SHP77 (cell line): ENCODE measurements at regions not wholly inside any gene's neighbourhood (a gene's known extent, or its start where the extent isn't known, plus 50 kb on each side); places are given as distances from the start of the nearest gene placed in this dataset.
A peak's percentile ranks its signal among the peaks of the same experiment; 100 is the strongest.
"Not testable (repeated sequence)": the region's sequence is repeated elsewhere in the genome, so short reads cannot be mapped to it uniquely, and the experiment has no call there.

ENCODE experiments used
- DNase-seq, 2 experiments: peaks; one replicate each; lab custom pipeline; 2025; lab: John Stamatoyannopoulos, UW

DNA sequence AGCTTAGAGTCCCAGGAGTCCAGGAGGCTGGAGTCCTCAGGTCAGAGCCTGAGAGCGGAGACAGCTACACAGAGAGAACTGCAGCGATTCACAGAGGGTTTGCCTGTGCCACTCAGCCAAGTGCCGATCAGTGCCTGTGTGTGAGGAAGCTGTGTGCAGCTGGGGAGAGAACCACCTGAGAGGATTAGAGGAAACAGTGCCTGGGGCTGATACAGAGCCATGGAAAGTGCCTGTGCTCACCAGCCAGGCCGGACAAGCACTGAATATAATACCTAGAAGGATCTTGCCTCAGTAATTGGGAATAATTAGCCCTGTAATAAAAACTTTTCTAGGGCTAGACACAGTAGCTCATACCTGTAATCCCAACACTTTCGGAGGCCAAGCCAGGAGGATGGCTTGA lies 134.7 kb downstream of the ARHGAP11B start:
- DNase-seq, result not testable (repeated sequence)

DNA sequence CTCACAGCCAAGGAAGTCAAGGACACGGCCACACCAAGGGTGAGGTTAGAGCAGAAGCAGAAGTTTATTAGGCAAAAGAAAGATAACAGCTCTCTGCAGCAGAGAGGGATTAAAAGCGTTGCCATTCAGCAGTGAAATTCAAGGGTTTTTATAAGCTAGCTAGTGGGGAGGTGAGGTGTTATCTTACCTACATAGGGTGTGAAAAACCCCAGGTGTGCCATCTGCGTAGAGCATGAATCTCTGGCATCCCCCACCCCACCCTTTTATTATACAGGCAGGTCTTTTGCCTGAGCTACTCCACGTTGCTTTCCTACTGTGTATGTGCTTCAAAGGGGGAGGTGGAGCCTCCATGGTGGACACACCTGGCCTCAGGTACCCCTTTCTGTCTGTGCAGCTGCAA lies 135.4 kb downstream of the ARHGAP11B start:
- not testable (repeated sequence) for DNase-seq

DNA sequence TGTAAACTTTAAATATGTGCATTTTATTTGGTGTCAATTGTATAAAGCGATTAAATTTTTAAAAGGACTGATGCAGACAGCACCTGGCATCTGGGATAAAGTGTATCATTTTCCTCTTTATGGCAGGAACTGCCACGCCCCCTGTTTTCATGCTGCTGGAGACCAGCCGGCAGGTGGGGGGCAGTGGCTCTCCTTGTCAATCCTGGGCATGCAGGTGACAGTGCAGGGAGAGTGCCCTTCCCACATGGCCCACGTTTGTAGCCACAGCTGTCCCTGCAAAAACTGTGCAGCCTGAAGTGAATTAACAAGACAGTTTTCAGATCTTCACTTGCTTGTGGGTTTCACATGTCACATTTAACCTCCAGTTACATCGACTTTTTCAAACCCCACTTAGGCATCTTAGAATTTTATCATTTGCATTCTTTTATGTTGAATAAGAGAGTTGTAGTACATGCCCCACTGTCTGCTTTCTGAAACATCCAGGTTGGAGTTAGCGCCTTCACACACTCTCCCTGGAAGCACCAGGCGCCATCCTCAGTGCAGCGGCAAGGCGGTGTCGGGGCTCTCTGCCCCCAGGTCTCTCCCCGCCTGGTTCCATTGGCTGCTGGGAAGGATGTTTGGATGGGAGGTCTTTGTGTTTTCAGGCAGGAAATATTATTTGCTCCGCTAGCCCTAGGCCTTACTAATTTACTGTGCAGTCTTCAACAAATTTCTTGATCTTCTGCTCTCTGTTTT lies 134.2 kb upstream of the FAN1 start:
- peak; percentile 17 to 57 for DNase-seq

DNA sequence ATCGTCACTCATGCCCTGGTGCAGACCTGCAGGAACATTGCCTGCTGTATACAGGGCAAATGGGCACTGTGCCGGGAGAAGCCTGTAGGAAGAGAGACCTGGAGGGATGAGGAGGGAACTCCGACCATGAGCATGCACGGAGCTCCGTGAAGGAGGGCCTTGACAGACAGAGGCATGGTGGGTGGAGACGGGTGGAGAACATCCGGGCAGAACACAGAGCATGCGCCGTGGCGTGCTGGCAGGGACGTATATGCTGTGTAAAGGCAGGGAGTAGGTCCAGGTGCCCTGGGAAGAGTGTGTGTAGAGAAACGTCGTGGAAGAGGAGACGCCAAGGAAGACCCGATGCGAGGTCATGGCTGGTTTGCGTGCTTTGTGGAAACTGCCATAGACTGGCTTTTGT lies 133.0 kb upstream of the FAN1 start:
- DNase-seq, result no peak

DNA sequence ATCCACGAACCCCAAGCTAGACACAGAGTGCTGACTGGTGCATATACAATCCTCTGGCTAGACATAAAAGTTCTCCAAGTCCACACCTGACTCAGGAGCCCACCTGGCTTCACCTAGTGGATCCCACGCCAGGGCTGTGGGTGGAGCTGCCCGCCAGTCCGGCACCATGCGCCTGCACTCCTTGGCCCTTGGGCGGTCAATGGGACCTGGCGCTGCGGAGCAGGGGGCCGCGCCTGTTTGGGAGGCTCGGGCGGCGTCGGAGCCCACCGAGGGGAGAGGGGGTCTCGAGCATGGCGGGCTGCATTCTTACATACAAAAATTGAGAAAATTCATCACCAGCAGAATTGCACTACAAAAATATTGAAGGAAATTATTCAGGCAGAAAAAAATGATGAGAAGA lies 120.7 kb upstream of the FAN1 start:
- DNase-seq, result no peak

DNA sequence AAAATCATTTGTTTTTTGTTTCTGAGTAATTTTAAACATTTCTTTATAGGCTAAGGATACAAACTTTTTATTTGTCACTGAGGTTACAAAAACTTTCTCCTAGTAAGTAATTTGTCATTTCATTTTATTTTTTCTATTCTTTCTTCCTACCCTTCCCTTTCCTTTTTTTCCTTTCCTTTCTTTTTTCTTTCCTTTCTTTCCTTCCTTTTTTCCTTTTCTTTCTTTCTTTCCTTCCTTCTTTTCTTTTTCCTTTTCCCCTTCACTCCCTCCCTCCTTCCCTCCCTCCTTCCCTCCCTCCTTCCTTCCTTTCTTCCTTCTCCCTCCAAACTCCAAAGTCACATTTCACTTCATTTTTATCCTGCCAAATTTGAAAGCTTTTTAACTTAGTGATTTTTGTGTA lies 115.1 kb upstream of the FAN1 start:
- DNase-seq, result no peak

DNA sequence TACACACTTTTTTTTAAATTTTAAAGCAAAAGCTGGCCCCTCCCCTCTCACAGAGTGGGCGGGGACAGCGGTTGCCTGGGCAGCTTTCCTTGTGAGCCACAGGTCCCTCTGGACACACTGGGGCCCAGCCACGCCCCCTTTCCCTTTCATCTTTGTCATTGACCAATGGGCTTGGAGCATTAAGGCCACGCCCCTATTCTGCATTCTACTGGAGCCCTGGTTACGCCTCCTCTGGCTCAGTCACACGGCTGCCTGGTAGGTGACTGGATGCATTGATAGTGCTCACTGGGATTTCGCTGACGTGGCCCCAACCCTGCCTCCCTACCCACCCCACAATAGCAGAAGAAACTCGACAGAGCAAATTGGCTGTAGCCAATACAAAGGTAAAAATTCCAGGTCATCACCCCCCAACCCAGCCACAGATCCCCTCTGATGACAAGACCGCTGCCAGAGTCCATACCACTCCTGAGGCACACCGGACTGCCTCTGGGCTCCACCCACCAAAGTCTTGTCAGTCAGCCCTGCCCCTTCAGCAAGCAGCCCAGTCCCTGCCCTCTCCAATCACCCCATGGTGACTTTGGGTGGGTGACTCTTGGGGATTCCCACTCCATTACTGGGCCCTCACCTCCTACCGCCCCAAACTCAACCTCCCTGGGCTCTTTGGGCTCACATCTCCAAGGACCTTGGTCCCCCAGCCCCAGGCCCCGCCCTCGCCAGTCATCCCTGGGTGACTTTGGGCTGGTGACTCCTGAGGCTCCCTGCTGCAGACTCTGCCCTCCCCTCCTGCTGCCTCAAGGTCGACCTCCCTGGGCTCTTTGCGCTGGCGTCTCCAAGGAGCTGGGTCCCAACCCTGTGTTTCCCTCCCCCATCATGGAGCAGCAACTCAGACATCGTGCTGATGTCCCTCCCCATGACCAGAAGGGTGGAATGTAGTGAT lies 112.2 kb upstream of the FAN1 start:
- DNase-seq, result no peak

DNA sequence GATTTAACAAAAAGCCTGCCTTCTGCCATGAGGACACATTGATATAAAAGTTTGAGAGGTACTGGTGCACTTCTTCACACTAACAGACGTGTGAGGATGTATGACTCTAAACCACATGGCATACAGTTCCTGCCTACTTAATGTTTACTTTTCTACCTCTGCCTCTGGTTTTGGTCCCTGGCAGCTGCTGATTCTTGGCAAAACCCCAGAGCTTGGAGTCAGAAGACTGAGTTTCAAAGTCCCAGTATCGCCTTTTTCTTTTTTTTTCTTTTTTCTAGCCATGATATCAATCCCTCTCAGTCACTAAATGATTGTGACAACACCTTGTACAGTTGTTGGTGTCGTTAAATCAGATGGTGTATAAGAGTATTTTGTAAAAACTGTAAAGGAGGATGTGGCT lies 110.9 kb upstream of the FAN1 start:
- DNase-seq, result peak in 1 of 2 experiments; percentile 11

DNA sequence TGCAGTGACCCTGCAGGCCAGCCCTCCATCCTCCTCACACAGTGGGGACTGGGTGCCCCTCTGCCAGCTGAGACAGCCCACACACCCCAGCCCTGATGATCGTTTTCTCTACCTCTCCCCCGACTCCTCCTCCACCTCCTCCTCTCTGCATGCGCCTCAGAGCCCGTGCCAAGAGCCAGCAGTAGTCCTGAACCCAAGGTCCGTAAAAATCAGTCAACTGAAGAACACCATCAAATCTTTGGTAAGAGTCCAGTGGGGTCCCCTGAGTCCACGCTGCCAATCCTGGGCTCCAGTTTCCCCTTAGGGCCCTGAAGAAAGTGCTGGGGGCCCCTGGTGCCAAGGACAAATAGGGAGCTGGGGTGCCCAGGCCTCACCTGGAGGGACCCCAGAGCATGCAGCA lies 109.3 kb upstream of the FAN1 start:
- no peak for DNase-seq

DNA sequence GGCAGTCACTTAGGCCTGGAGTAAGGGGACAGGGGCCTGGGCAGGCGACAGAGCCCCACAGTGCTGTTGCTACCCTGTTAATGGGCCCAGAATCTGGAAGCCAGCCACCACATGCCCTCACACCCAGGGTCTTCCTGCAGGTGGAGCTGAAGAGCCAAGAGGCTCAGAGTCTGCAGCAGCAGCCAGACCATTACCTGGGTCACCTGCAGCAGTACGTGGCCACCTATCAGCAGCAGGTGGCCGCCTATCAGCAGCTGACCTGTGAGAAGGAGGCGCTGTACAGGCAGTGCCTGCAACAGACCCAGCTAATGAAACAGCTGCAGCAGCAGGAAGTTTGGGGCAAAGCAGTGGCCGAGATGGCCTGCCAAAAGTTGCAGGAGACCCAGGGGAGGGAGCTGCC lies 104.2 kb upstream of the FAN1 start:
- DNase-seq, result not testable (repeated sequence)

DNA sequence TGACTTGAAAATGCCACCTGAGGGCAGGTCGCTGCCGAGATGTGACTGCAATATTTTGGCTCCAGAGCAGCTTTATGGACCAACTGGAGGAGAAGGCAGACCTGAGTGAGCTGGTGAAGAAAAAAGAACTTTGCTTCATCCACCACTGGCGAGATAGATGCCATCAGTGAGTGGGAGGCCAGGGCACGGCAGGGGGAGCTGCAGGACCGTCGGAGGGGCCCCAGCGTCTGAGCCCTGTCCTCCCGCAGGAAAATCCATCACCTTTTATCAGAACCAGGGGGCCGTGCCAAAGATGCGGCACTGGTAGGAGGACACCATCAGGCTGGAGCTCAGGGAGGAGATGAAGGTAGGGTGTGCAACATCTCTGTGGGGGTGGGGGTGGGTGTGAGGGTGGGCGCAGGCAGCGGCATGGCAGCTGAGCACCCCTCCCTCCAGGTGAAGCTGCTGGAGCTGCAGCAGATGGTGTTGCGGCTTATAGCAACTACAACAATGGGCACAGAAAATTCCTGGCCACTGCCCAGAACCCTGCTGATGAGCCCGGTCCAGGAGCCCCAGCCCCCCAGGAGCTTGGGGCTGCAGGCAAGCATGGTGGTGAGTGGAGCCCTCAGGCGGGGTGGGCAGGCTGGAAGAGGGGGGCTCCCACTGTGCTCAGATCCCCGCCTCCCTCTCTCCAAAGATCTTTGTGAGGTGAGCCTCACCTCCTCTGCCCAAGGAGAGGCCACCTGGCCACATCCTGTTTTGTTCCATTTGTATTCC lies 102.4 kb upstream of the FAN1 start:
- peak in 1 of 2 experiments; percentile 7 for DNase-seq

DNA sequence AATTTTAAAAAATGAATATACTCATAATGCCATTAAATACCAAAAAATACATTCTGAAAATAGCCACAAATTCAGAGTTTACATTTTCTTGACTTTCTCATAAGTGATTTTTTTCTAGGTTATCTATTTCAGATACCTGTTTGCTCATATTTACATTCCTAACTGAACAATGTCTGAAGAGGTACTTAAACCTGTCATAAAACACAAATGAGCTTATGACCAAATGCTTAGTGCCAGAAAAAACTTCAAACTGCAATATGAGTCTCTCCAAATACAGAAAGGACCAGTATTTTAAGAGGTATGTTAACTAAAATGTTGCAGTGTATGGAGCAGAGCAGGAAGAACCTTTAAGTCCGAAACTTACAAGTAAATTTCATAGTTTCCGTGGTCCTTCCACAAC lies 101.7 kb upstream of the FAN1 start:
- peak in 1 of 2 experiments; percentile 15 for DNase-seq

DNA sequence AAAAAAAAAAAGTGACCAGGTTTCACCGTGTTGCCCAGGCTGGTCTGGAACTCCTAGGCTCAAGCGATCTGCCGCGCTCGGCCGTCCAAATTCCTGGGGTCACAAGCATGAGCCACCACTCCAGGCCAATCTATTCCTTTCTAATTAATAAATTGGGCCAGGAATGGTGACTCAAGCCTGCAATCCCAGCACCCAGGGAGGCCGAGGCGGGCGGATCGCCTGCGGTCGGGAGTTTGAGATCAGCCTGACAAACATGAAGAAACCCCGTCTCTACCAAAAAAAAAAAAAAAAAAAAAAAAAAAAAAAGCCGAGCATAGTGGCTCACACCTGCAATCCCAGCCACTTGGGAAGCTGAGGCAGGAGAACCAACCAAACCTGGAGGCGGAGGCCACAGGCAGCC lies 100.0 kb upstream of the FAN1 start:
- not testable (repeated sequence) for DNase-seq

DNA sequence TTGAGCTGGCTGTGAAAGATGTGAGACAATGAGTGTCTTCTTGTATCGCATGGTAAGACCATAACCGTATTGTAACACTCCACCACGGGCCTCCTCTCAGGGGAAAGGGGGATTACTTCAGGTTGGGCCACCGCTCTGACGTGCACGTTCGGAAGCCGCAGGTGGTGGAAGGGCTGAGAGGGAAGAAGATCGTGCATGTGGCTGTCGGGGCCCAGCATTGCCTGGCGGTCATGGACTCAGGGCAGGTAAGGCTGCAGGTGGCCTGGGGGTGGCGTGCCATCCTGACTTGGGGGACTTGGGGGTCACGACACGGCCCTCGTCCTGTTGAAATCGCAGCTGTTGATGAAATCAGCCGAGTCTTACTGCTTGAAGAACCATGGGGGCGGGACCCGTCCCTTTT lies 87.3 kb upstream of the FAN1 start:
- DNase-seq, result no peak

DNA sequence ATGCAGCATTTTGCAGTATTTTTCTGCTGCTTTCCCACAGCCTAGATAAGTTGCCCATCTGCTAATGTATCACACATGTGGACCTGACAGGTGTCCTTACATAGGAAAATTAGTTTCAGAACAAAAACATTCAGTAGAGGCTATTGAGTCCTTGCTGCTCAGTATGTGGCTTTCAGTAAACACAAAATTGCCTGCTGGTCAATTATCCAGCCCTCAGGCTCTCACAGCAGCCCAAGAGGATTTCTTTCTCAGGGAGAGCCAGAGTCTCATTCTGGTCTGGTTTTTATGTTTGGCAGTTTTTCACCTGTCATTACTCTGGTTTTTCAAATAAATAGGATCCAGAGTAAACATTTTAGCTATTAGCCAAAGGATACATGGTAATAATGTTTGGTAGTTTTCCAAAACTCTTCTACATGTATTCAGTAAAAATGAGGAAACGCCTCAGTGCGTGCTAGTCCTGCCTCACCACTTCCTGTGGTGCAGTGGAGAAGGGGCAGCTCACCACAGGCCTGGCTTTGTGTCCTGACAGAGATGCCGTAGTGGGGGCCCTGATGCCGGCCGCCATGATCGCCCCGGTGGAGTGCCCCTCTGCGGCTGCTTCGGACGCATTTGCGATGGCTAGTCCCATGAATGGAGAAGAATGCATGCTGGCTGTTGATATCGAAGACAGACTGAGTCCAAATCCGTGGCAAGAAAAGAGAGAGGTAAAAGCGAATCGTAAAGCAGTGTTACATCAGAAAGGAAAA lies 80.5 kb upstream of the FAN1 start:
- DNase-seq, result peak; percentile 59 to 60

DNA sequence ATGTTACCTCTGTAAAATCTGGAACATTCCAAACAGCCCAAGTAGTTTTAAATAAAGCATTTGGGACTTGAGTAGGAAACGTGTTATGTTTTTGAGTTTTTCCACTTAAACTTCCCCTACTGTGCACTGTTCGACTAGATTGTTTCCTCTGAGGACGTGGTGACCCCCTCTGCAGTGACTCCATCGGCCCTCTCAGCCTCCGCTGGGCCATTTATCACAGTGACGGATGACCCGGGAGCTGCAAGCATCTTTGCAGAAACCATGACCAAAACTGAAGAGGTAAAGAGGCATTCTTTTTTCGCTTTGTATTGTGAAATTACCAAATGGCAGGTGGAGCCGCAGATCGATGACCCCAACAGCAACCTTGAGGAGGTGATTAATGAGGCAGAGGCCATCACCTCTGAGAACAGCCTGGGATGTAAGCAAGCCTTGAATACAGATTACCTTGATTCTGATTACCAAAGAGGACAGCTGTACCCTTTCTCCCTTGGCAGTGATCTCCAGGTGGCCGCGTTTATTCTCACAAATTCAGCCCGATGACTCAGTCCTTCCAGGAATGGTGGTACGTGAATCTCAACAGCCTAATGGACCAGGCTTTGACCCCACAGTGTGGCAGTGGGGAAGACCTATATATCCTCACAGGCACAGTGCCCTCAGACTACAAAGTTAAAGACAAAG lies 79.1 kb upstream of the FAN1 start:
- DNase-seq, result peak; percentile 39

DNA sequence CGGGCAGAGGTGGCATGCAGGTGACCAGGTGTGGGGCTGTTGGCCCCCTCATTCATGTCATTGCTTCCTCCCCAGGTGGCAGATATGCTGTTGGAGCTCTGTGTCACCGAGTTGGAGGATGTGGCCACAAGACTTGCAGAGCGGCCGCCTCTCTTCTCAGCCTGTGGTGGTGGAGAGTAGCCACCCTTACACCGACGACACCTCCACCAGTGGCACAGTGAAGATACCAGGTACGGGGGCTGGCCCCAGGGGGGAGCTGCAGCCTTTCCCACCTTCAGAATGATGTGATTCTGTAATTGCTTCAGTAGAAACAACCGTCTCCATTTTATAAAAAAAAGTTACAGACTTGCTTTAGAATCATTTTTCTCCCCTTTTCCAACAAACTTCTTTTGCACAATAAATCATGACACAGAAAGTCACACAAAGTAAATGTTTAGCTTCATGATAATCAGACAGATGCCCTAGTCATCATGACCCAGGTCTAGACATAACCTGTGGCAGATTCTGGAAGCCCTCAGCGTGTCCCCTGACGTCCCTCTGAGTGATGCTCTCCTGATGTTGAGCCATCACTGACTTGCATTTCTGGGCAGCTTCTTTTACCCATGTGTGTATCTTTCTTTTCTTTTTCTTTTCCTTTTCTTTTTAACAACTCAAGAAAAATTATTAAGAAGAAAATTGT lies 76.0 kb upstream of the FAN1 start:
- no peak for DNase-seq

DNA sequence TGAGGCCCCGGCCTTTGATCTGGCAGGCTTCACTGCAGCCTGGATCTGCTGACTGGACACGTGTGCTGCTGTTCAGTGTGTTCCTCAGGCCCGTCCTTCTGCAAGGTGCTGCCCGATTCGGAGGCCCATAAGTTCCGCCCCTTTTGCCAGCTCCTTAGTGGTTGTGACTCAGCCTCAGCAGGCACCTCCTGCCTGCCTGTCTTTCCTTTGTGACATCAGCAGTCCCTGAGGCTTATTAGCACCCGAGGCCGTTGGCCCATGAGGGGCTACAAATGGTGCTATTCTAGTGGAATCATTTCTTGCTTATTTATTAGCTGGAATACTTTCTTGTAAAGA lies 75.4 kb upstream of the FAN1 start:
- not testable (repeated sequence) for DNase-seq

DNA sequence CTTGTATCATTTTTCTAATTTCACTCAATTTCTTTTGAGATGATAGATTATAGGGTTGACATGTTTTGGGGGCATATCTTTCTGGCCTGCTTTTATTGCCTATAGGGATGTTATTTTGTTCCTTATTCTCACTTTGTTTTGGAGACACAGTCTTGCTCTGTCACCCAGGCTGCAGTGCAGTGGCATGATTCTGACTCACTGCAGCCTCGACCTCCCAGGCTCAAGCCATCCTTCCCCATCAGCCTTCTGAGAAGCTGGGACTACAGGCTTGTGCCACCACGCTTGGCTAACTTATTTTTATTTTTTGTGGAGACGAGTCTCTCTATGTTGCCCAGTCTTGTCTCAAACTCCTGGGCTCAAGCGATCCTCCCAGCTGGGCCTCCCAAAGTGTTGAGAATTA lies 72.8 kb upstream of the FAN1 start:
- no peak for DNase-seq

DNA sequence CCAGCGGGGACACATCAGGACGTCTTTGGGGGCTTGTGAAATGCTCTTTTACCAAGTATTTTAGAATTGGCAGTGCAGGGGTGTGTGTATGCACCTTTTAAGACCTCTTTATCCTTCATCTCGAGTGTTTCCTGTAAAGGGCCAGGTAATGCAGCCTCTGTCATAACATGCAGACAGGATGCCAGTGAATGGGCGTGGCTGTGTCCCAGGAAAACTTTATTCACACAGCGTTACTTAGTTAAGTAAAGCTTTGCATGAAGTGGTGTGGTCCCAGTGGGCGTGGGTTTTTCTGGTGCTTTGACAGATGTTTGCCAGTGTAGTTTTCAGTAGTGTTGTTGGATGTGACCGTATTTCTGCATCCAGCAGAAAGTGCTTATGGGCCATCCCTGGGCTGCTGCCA lies 70.3 kb upstream of the FAN1 start:
- DNase-seq, result not testable (repeated sequence)

DNA sequence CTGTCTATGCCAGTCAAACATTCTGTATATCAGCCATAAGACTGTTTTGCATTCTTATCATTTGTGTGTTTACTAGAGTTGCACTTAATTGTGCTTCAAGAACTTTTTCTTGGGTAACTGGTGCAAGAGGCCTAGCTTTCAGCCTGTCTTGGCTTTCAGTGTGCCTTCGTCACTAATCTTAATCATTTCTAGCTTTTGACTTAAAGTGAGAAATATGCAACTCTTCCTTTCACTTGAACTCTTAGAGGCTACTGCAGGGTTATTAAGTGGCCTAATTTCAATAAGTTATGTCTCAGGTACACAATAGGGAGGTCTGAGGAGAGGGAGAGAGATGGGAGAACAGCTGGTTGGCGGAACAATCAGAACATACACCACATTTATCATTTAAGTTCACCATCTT lies 62.1 kb upstream of the FAN1 start:
- not testable (repeated sequence) for DNase-seq
